ENCODE measurements at regions not wholly inside any gene's neighbourhood (a gene's known extent, or its start where the extent isn't known, plus 50 kb on each side); places are given as distances from the start of the nearest gene placed in this dataset.

DNA sequence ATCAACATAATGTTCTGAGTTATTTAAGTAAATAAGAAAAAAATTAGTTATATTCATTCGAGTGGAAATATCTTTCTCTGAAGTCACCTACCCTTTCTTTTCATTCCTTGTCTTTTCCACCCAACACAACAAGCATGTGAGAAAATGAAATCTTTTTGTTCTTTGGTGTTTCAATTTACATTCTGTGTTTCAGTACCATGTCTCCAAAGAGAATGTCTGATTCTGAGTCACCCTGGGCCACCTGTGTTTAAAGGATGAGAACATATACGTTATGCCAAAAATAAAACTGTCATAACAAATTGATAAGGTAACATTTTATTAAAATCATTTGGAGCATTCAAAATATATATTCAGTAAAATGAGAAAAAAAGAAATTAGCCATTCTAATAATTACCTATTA is 470.8 kb downstream of the ZNF804A start:
- Histone ChIP-seq H3K4me3 (no peak overlapping the region), H3K4me1 (no peaks in the 10 kb centered on the region), H3K9me3 (no peaks in the 10 kb centered on the region), H3K27me3 (no peaks in the 10 kb centered on the region), H3K27ac (no peak overlapping the region), H3K36me3 (no peaks in the 10 kb centered on the region)
- TF ChIP-seq CTCF (IDR thresholded peaks at IDR 0.05): no peak
- ATAC-seq (no peak), DNase-seq (no peak)
- WGBS (ENCODE audit: insufficient coverage, low coverage, low lambda C conversion rate, missing lambda C conversion rate): 33% methylated on average over 2 of the region's 2 CpGs
- intact Hi-C loops (cut with DNase I): no loop called here

GRCh38 chr2:185074156-185074555 is 475.8 kb downstream of the ZNF804A start:
- TF ChIP-seq POLR2A (IDR thresholded peaks at IDR 0.05): no peak
- TF ChIP-seq CTCF (IDR thresholded peaks at IDR 0.05): no peak
- intact Hi-C loops (cut with DNase I): no loop called here
- no peaks in the 10 kb centered on the region for H3K4me1 ChIP-seq
- DNase-seq: no peak
- no peak overlapping the region for H3K4me3 ChIP-seq
- H3K9me3 ChIP-seq: no peaks in the 10 kb centered on the region
- no peaks in the 10 kb centered on the region for H3K27me3 ChIP-seq
- no peak overlapping the region for H3K27ac ChIP-seq
- ATAC-seq: no peak
- H3K36me3 ChIP-seq: no peaks in the 10 kb centered on the region

GRCh38 chr2:185082749-185083148 is 484.4 kb downstream of the ZNF804A start:
- ATAC-seq: no peak
- H3K27ac ChIP-seq: no peak overlapping the region
- WGBS (ENCODE audit: insufficient coverage, low coverage, low lambda C conversion rate, missing lambda C conversion rate): 64% methylated on average over 3 of the region's 3 CpGs
- H3K9me3 ChIP-seq: no peaks in the 10 kb centered on the region
- no peaks in the 10 kb centered on the region for H3K36me3 ChIP-seq
- intact Hi-C loops (cut with DNase I): no loop called here
- H3K4me3 ChIP-seq: no peak overlapping the region
- H3K4me1 ChIP-seq: no peaks in the 10 kb centered on the region
- TF ChIP-seq CTCF (IDR thresholded peaks at IDR 0.05) (no peak), POLR2A (IDR thresholded peaks at IDR 0.05) (no peak)
- DNase-seq: no peak
- no peaks in the 10 kb centered on the region for H3K27me3 ChIP-seq

DNA sequence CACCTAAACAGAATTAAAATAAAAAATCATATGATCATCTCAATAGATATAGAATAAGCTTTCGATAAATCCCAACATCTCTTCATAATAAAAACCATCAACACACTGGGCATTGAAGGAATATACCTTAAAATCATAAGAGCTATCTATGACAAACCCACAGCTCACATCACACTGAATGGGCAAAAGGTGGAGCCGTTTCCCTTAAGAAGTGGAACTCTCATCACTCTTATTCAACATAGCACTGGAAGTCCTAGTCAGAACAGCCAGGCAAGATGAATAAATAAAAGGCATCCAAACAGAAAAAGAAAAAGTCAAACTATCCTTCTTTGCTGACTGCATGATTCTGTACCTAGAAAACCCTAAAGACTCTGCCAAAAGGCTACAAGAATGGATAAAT is 510.3 kb downstream of the ZNF804A start:
- Histone ChIP-seq H3K27me3 (no peaks in the 10 kb centered on the region), H3K4me3 (no peak overlapping the region), H3K4me1 (no peaks in the 10 kb centered on the region), H3K9me3 (no peaks in the 10 kb centered on the region), H3K27ac (no peak overlapping the region), H3K36me3 (no peaks in the 10 kb centered on the region)
- 40% methylated on average over 2 of the region's 2 CpGs for WGBS (ENCODE audit: insufficient coverage, low coverage, low lambda C conversion rate, missing lambda C conversion rate)
- intact Hi-C loops (cut with DNase I): no loop called here
- ATAC-seq: no peak
- no peak for DNase-seq
- TF ChIP-seq POLR2A (IDR thresholded peaks at IDR 0.05) (no peak), CTCF (IDR thresholded peaks at IDR 0.05) (no peak)

DNA sequence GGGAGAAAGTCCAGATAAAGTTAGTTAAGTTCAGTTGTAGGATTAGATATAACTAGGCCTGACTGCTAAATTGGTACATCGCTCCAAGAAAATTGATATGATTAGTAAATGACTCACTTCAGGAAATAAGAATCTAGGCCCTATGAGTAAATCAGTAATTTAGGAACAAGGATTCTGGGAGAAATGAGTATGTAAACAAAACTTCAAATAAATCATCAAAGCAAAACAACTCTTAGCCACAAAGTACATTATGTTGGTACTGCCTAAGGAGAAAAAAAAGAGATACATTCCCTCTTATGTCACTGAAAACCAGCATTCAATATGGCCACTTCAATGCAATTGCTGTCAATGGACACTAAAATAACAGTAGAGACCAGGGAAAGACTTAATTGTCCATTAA is 529.1 kb downstream of the ZNF804A start:
- DNase-seq (no peak), ATAC-seq (no peak)
- no peak overlapping the region for H3K27ac ChIP-seq
- no peaks in the 10 kb centered on the region for H3K36me3 ChIP-seq
- TF ChIP-seq POLR2A (IDR thresholded peaks at IDR 0.05): no peak
- no peak for TF ChIP-seq CTCF (IDR thresholded peaks at IDR 0.05)
- H3K9me3 ChIP-seq: no peaks in the 10 kb centered on the region
- H3K27me3 ChIP-seq: no peaks in the 10 kb centered on the region
- H3K4me1 ChIP-seq: no peaks in the 10 kb centered on the region
- H3K4me3 ChIP-seq: no peak overlapping the region
- intact Hi-C loops (cut with DNase I): no loop called here
- 75% methylated on average over 1 of the region's 1 CpG for WGBS (ENCODE audit: insufficient coverage, low coverage, low lambda C conversion rate, missing lambda C conversion rate)
